Inflammatory macrophage treated with lipopolysaccharide for 1 hour (primary cell): ENCODE measurements at regions not wholly inside any gene's neighbourhood (a gene's known extent, or its start where the extent isn't known, plus 50 kb on each side); places are given as distances from the start of the nearest gene placed in this dataset.

Source experiments
- DNase-seq, 2 donors: peaks; one replicate each; pipeline ENCODE4 v3.0.0-alpha.2; 2020 to 2022

- DNase-seq = no peak
These were observed 631.0 kb downstream of the SQOR start for GRCh38 chr15:46265664-46266347.

- DNase-seq = no peak
These were observed 631.8 kb downstream of the SQOR start for GRCh38 chr15:46266661-46267060.

GRCh38 chr15:46270481-46271147 lies 635.8 kb downstream of the SQOR start:
- no peak for DNase-seq

GRCh38 chr15:46275701-46276100 lies 640.9 kb downstream of the SQOR start:
- DNase-seq = no peak

GRCh38 chr15:46277451-46277850 lies 642.6 kb downstream of the SQOR start:
- no peak for DNase-seq

GRCh38 chr15:46278062-46278461 lies 643.2 kb downstream of the SQOR start:
- no peak for DNase-seq

- no peak for DNase-seq
These were observed 643.8 kb downstream of the SQOR start for GRCh38 chr15:46278486-46279090.

GRCh38 chr15:46280762-46281542 lies 646.1 kb downstream of the SQOR start:
- no peak for DNase-seq

- DNase-seq = no peak
These were observed 658.7 kb downstream of the SQOR start for GRCh38 chr15:46293550-46293949.

- no peak for DNase-seq
These were observed 661.2 kb downstream of the SQOR start for GRCh38 chr15:46296002-46296401.

- no peak for DNase-seq
These were observed 662.0 kb downstream of the SQOR start for GRCh38 chr15:46296797-46297196.

GRCh38 chr15:46297766-46298165 lies 662.9 kb downstream of the SQOR start:
- DNase-seq = peak in 1 of 2 donors; percentile 7

- DNase-seq = no peak
These were observed 665.9 kb downstream of the SQOR start for GRCh38 chr15:46300716-46301115.

- no peak for DNase-seq
These were observed 666.5 kb downstream of the SQOR start for GRCh38 chr15:46301291-46301690.

GRCh38 chr15:46301826-46302225 lies 667.0 kb downstream of the SQOR start:
- DNase-seq = no peak

GRCh38 chr15:46304321-46304720 lies 669.5 kb downstream of the SQOR start:
- DNase-seq = peak in 1 of 2 donors; percentile 14

- DNase-seq = no peak
These were observed 672.9 kb downstream of the SQOR start for GRCh38 chr15:46307746-46308145.

GRCh38 chr15:46309914-46310313 lies 675.1 kb downstream of the SQOR start:
- DNase-seq = no peak

- peak; percentile 34 to 81 for DNase-seq
These were observed 677.4 kb downstream of the SQOR start for GRCh38 chr15:46312133-46312740.

- no peak for DNase-seq
These were observed 680.6 kb downstream of the SQOR start for GRCh38 chr15:46315434-46315833.

GRCh38 chr15:46316024-46316423 lies 681.2 kb downstream of the SQOR start:
- no peak for DNase-seq

- no peak for DNase-seq
These were observed 682.2 kb downstream of the SQOR start for GRCh38 chr15:46317029-46317428.

GRCh38 chr15:46322753-46323152 lies 687.9 kb downstream of the SQOR start:
- DNase-seq = no peak
